Stimulated activated CD8-positive, alpha-beta memory T cell treated with anti-CD3 and anti-CD28 coated beads, Interleukin-7, amount 100 ng/mL, for 48 hours (primary cell): ENCODE measurements at regions not wholly inside any gene's neighbourhood (a gene's known extent, or its start where the extent isn't known, plus 50 kb on each side); places are given as distances from the start of the nearest gene placed in this dataset.
"Not testable (repeated sequence)": the region's sequence is repeated elsewhere in the genome, so short reads cannot be mapped to it uniquely, and the experiment has no call there.

Experiments
- DNase-seq, 2 donors: peaks; one replicate each; pipeline ENCODE4 v3.0.0-alpha.2; 2020; ENCODE audit warnings: low read depth in 1 of 2; ENCODE audit errors: extremely low read depth in 1 of 2

DNA sequence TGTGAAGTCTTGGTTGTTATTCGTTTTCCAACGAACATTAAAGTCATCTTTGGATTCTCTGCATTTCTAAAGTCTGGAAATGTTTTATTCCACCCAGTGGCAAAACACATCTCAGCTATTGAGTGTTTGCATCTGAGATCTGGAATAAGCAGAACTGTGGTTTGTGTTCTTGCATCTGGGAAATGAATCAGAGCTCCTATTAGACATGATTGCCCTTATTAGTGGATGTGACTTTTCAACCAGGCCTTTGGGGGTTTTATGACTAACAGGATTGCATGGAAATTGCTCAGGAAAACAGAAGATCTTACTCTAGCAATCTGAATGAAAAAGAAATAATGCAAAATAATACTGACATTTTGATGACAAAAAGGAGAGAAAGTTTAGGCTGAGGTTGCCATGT, 488.8 kb downstream of the IRS2 start:
- DNase-seq = no peak

DNA sequence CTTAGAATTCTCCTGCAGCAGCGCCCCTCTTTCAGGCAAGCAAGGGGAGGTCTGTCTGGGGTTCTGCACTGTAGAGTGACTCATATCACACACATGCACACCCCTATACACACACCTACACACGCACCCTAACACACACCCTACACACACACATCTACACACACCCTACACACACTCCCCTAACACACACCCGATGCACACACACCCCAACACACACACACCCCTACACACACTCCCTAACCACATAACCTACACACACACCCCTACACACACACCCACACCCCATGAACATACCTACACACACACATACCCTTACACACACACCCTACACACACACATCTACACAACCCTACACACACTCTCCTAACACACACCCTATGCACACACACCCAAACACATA, 493.2 kb downstream of the IRS2 start:
- no peak for DNase-seq

DNA sequence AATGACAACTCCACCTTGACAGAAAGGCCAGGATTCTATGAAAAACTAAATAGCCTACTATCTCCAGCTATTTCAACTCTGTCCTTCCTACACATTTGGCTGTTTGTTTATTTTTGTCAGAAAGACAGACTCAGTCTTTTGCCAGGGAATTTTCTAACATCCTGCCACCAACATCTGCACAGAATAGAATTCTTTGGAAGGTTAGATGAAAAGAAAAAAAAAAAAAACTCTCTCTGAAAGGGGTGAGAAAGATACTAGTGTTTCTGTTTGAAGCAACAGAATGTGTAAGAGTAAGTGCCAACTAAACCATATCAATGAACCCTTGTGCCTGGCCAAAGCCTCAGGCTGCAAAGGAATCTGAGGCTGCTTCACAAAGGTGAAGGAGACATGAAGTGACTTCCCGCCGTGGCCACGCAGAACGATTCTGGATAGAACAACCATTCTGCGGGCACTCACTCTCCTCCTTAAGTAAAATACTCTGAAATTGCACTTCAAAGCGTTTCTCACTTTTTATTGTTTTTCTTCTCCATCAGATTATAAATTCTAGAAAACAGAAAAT, 498.2 kb downstream of the IRS2 start:
- DNase-seq = no peak

DNA sequence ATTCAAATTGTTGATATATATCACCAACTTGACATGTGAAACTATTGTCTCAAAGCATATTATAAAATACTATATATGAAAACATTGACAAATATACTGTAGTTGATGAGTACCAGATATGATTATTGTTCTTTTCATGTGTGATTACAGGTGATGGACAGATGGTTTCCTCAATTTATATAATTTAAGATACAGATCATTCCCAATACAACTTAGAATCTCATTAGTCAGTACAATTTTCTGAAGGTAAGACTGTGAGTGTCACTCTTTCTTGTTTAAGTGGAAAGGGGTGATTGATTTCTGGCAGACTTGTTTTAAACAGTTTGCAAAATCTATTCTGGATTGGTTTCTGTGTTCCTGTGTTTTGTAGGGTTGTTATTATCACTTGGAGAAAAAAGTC, 498.8 kb downstream of the IRS2 start:
- DNase-seq = no peak

DNA sequence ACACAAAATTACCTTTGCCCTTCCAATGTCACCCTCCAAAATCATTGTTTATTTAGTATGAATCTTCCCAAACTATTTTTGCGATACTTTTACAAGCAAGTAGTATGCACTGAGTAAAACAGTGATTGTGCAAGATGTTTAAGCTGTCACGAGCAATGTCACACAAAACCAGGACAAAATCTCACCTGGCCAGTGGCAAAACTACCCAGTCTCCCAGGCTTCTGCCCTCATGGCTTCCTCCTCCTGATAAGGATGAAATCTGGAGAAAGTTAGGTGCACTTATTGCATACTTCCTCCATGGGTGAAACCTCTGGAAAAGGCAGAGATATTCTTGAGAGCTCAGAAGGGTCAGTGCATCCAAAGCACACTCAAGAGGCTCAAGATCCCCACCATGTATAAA, 500.8 kb downstream of the IRS2 start:
- no peak for DNase-seq

DNA sequence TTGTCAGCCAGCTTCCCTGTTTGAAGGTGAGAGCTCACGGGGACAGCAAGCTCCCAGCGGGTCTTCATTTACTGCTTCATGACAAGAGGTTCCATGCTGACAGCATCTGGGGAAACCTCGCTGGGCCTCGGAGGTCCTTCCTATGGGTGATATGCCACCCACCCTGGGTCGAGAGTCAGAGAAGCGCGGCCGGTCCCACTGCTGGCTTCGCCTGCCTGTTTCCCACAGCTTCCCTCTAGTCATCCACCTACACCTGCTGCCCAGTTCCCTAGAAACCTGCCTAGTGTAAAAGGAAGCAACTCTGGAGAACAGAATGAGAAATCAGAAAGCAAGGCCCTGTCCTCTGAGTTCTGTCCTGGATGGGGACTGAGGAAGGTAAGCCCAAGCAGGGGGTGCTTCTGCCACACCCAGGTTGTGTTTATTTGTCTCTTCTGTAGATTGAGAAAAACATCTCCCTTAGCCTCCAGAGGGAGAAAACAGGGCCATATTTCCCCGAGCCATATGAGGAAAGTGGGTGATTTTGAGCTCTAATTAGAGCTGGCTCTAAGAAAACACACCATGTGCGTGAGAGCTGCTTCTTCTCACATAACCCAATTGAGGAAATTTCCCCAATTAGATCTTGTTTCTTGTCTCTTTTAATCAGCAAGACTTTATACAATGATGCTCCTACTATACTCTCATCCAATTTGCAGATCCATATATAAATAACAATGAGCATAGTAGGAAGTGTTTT, 504.3 kb downstream of the IRS2 start:
- DNase-seq = no peak

DNA sequence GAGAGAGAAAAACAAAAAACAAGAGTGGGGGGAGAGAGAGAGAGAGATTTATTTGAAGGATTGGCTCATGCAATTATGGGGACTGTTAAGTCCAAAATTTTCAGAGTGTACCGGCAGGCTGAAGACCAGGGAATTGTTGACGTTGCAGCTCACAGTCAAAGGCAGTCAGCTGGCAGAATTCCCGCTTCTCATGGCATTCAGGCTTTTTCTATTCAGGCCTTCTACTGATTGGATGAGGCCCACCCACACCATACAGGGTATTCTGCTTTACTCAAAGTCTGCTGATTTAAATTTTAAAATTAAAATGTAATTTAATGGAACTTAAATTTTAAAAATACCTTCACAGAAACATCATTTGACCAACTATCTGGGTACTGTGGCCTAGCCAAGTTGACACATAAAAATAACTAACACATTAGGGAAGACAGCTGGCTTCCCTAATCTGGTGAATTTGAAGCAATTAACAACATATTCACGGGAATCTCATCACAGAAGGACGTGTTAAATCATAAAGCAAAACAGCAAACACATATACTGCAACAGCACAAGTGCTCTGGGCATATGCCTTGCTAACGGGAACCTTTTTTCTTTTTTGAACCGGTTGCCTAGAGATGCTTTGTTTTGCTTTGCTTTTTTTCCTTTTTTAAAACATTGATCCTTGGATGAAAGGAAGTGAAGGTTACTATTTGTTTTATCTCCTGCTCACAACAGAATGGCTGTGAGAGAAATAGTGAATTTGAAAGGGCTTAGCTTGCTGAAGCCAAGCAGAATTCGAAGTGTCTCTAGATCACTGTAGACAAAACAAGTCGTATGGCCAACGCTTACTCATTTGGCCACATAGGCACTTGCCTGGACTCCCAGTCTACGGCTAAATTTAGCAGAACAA, 505.1 kb downstream of the IRS2 start:
- no peak for DNase-seq

DNA sequence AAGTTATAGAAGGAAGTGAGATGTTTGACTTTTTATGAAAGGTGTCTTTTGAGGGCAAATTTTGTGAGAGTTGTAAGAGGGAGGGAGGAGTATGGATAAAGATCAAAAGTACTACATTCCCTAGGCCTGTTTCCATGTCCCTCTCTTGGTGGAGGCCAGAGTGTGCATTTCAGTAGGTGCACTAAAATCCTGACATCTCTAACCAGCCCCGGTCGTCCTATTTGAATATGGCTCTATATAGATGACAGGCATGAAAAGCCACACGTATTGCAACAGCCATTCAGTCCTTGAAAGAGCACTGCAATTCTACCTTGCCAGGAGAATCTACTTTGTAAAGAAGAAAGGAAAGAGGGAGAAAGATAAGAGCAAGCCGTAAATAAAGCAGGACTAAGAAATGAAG, 510.1 kb downstream of the IRS2 start:
- DNase-seq = no peak

DNA sequence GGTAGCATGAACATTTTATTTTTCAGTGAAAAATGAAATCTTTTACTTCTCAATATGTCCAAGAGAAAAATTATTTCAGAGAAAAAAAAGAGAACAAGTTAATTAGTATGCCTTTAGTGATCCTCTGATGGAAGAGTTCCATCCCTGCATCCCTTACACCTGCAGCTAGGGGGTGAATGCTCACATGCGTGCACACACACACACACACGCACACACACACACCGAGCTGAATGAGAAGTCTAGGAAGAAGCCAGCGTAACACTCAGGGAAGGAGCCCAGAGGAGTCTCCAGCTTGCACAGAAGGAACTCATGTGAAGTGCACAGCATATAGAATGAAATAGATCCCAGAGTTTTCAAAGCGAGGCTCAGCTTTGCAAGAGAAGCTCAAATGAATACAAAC, 510.5 kb downstream of the IRS2 start:
- DNase-seq = no peak

DNA sequence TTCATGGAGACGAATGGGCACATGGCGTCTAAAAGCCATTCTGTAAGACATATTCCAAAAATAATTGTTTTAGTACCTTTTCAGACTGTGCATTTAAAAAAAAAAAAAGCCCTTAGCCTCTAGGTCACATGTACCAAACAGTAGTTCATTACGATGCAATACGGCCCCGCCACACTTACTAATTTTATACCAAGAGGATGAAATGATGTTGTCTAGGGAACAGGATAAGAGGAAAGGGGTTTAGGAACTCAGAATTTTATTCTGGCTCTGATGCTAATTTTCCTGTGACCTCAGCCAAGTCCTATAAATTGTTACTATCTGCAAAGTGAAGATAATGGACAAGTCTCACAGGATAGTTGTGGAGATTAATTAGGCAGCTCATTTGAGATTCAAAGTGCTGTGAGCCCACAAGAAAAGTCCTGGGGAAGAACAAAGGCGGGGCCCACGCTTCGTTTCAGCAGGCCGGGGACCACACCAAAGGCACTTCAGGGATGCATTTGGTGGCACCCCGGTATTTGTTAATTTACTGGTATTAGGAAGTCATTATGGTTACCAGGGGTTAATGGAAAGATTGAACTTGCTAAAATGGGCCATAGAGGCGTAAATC, 511.1 kb downstream of the IRS2 start:
- no peak for DNase-seq

DNA sequence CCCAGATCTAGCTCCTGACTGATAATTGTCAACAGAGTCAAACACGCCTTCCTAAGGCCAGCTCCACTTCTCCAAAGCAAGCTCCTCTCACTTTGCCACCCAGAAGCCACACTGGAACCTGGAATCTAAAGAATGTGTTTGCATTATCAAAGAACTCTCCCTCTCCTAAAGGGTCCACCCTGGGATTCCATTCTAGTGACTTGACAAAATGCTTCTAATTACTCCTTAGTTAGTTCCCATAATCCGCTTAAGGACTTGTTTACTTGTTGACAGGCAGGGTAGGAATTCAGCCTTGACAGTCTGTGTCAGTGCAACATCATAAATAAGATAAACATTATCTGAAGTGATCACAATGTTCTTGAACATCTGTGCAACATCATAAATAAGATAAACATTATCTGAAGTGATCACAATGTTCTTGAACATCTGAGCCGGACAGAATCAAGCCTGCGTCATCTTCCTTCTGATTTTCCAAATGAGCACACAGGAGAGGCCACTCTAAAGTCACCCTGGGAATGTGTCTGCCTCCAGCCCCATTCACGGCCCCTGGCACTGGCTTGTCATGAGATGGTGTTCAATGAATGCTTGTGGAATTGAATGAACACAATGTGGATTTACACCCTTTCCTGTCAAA, 512.1 kb downstream of the IRS2 start:
- DNase-seq = no peak

DNA sequence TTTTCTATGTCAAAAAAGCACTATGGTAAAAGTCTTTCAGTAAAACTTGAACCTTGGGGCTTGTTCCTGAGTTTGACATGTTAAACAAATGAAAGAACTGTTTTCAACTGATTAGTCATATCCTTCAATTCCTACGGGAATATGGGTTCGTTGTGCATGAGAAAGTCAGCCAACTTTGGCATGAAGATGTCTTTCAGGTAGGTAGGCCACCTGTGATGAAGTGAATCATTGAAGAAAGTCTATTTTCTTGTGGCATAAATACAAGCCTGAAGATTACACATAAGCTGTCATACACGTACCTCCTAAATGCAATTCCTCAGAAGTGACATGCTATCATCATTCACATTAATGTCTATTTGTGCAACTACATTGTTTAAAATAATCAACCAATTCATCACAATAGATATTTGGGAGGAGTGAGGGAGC, 513.0 kb downstream of the IRS2 start:
- DNase-seq = no peak

DNA sequence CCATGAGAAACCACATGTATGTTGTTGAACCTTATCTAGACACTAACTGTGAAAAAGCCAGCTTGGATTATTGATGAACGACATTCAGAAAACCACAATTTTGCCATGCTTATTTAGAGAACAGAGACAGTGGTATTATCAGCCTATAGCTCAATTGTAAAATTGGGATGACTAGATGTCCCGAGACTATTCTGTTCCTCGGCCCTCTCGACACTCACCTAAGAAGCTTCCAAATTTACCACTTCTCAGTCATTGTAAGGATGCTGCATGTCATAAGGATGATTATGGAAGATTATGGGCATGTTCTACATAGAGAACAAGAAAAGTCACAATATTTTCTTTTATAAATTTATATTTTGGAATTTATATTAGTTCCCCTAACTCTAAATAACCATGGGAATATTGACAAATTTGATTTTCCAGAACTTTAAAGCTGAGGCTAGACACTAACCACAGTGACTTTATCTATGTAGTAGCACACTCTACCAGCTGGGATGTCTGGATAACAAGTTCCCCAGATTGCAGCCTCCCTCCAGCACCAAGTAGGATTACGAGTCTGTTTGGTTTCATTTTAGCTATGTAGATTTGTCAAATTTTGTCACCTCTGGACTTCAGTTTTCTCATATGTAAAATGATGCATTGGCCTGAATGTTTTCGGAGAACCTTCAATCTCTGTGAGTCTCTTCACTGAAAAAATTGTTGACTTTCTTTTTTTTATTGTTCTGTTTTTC, 513.6 kb downstream of the IRS2 start:
- no peak for DNase-seq

DNA sequence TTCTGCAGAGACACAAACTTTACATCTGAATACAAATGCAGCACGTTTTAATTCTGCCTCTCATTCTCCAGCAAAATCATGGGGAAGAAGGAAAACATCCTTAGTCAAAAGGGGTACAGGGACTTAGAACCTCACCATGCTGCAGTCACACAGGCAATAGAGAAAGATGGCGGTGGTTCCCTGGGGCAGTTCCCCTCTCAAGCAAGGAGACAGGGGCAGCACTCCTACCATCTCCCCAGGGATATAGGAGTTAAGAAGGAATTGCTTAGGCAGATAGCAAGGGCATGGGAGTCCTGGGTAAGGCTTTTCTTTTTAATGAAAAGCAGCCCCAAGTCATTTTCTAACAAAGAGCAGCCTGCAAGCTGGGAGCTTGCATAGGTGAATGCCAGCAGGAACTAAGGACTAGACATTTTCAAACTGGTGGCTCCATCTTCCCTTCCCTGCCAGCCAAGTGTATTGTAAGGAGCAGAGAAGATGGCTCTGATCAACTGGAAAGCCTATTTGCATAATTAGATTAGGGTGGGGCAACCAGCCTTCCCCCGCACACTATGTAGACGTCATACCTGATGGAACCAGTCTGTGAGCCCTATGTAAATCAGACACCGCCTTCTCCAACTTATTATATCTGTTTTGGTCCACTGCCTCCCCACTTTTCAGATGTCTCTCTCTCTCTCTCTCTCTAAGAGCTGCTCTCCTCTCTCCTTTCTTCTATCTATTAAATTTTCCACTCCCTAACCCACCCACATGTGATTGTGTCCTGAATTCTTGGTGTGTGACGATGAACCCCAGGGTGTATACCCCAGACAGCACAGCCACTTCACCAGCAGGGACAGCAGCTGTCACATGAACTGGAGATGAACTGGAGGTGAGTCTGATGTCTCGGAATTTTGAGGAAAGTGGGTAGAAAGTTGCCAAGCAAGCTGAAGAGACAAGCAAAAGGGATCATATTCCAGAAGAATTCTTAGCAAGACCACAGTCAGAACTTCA, 514.5 kb downstream of the IRS2 start:
- no peak for DNase-seq

DNA sequence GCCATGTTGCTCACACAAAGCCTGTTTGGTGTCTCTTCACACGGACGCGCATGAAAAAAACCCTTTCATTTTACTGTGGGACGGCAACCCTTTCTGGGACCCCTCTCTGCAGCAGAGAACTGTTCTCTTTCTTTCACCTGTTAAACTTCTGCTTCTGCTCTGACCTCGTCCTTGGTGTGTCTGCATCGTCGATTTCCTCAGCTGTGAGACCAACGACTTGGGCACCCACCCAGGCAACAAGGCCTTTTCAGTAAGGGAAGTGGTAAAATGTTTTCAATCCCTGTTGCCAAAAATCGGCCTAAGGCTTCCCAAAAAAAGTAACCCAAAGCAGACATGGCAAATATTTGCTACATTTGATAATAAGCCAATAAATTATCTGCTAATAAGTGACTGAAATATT, 515.3 kb downstream of the IRS2 start:
- no peak for DNase-seq

DNA sequence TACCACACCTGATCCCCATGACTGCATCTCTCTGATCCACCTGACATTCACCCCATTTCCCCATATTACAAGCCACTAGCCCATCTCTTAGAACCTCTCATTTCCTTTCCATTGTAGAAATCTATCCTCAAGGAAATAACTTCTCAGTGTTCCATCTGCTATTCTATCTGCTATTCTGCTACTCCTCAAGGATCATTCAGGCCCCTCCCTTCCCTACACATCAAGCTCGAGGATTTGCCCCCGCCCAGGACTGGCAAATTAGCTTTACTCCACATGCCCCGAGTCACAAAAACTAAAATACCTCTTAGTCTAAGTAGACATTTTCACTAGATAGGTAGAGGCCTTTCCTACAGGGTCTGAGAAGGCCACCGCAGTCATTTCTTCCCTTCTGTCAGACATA, 517.0 kb downstream of the IRS2 start:
- not testable (repeated sequence) for DNase-seq

DNA sequence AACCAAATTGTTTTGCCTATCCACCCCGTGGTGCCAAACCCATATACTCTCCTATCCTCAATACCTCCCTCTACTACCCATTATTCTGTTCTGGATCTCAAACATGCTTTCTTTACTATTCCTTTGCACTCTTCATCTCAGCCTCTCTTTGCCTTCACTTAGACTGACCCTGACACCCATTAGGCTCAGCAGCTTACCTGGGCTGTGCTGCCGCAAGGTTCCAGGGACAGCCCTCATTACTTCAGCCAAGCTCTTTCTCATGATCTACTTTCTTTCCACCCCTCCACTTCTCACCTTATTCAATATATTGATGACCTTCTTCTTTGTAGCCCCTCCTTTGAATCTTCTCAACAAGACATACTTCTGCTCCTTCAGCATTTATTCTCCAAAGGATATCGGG, 517.9 kb downstream of the IRS2 start:
- DNase-seq = not testable (repeated sequence)

DNA sequence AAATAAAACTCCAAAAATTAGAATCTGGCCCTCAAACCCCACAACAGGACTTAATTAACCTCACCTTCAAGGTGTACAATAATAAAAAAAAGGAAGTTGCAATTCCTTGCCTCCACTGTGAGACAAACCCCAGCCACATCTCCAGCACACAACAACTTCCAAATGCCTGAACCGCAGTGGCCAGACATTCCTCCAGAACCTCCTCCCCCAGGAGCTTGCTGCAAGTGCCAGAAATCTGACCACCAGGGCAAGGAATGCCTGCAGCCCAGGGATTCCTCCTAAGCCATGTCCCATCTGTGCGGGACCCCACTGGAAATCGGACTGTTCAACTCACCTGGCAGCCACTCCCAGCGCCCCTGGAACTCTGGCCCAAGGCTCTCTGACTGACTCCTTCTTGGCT, 519.0 kb downstream of the IRS2 start:
- DNase-seq = not testable (repeated sequence)

DNA sequence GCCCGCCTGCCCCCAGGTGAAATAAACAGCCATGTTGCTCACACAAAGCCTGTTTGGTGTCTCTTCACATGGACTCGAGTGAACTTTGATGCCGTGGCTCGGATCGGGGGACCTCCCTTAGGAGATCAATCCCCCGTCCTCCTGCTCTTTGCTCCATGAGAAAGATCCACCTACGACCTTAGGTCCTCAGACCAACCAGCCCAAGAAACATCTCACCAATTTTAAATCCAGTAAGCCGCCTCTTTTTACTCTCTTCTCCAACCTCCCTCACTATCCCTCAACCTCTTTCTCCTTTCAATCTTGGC, 521.0 kb downstream of the IRS2 start:
- not testable (repeated sequence) for DNase-seq
